Heart left ventricle (tissue), 16 donors: ENCODE measurements at regions not wholly inside any gene's neighbourhood (a gene's known extent, or its start where the extent isn't known, plus 50 kb on each side); places are given as distances from the start of the nearest gene placed in this dataset.

Source experiments
- ATAC-seq, 4 donors: fragments of 200-7000 bp; cut with Tn5 transposase; one replicate each; pipeline ENCODE4 v1.9.1; 2020 to 2022; ENCODE audit warnings: moderate library complexity in 4 of 4, mild to moderate bottlenecking in 3 of 4, moderate number of reproducible peaks in 1 of 4
- DNase-seq, 5 donors: peaks; one replicate each; pipeline ENCODE4 v3.0.0-alpha.2; 2020
- H3K27ac ChIP-seq, 12 donors: fragments of 200-600 bp; sonication (generic) in 4 of 12; one replicate each; pipeline versions ENCODE4 v1.5.0 to v1.8.0; 2016 to 2022; ENCODE audit warnings: mild to moderate bottlenecking in 2 of 12
- H3K27me3 ChIP-seq, 9 donors: fragments of 200-600 bp; sonication (generic) in 2 of 9; one replicate each; pipeline versions ENCODE4 v1.5.1 to v1.8.0; 2016 to 2022; ENCODE audit warnings: mild to moderate bottlenecking in 3 of 9
- H3K36me3 ChIP-seq, 9 donors: fragments of 200-600 bp; sonication (generic) in 2 of 9; one replicate each; pipeline versions ENCODE4 v1.5.0 to v1.8.0; 2018 to 2022; ENCODE audit warnings: mild to moderate bottlenecking in 2 of 9
- H3K4me1 ChIP-seq, 12 donors: fragments of 200-600 bp; sonication (generic) in 4 of 12; one replicate each; pipeline versions ENCODE4 v1.5.0 to v1.8.0; 2016 to 2022; ENCODE audit warnings: mild to moderate bottlenecking in 3 of 12
- H3K4me3 ChIP-seq, 12 donors: fragments of 200-600 bp; sonication (generic) in 4 of 12; one replicate each; pipeline versions ENCODE4 v1.5.0 to v1.8.0; 2017 to 2022; ENCODE audit warnings: mild to moderate bottlenecking in 9 of 12, moderate library complexity in 4 of 12
- H3K9me3 ChIP-seq, 12 donors: fragments of 200-600 bp; sonication (generic) in 4 of 12; one replicate each; pipeline versions ENCODE4 v1.5.0 to v1.8.0; 2016 to 2022; ENCODE audit warnings: mild to moderate bottlenecking in 1 of 12
- CTCF ChIP-seq, 12 donors: fragments of 200-600 bp; sonication (generic) in 4 of 12; IDR thresholded peaks; one replicate each; pipeline versions ENCODE4 v1.5.0 to v1.8.0; 2018 to 2022; ENCODE audit warnings: antibody characterized with exemption in 12 of 12, mild to moderate bottlenecking in 5 of 12
- POLR2A ChIP-seq, 2 donors: fragments of 450-650 bp; IDR thresholded peaks; one replicate each; pipeline ENCODE4 v1.6.1; 2017; ENCODE audit warnings: antibody characterized with exemption in 2 of 2, mild to moderate bottlenecking in 2 of 2, moderate library complexity in 2 of 2
- WGBS, 4 donors: extraction: QIAGEN DNeasy Blood & Tissue Kit in 2 of 4; methylation state at CpG; one replicate each; pipeline versions ENCODE4 v1.1.5 to v1.1.7; 2013 to 2018; 5-methylcytosine and 5-hydroxymethylcytosine counted together
- intact Hi-C, 10 donors: fragments of 100-400 bp; cut with DNase I; formaldehyde crosslinking; loops; one replicate each; pipeline versions ENCODE4 v1.11.1 to v1.14.2; 2022
- donor health status: ischemic (EF 13 %, LVEDD 7.1; RV severe dilation, severe dysfunction).
- donor health status: healthy with polysubstance abuse.
- donor health status: DM: no; HTN: yes; CAD: no.
- donor health status: DM: no; HTN: no; CAD: no.
- donor health status: ischemic (EF 25% LVEDD 6.9; RV normal size, moderate dysfunction).
- donor health status: ischemic (EF 25% LVEDD 5.7; RV mildly dilated, moderate dysfunction).
- donor health status: healthy.
- donor health status: DM: yes; HTN: yes; CAD: no.
- donor health status: ischemic (EF 35%, LVEDD 5.7; RV mildly dilated, moderate dysfunction).
- donor health status: nonischemic (EF 11% LVEDD 7.7; RV severe dilation, severe dysfunction).
- donor health status: DM: yes; HTN: yes; CAD: no.
- donor health status: PGD.
- donor health status: ischemic (EF 29% LVEDD 5.4; RV normal size, mild dysfunction).
- donor health status: nonischemic (EF 23%, LVEDD 6.1; RV moderate dilation, normal function).

- no peak for DNase-seq
- Histone ChIP-seq H3K27me3 (peaks cover 0 to 4% (median 0%) of the 10 kb centered on the region in 9 donors), H3K27ac (no peak overlapping the region), H3K4me1 (no peaks in the 10 kb centered on the region), H3K4me3 (no peak overlapping the region), H3K36me3 (no peaks in the 10 kb centered on the region), H3K9me3 (no peaks in the 10 kb centered on the region)
- WGBS, 4 donors, result 67 to 76% (median 71%) methylated on average over 2 of the region's 2 CpGs
- ATAC-seq, result no peak
- intact Hi-C loops, result no loop called here
- no peak for TF ChIP-seq POLR2A (IDR thresholded peaks at IDR 0.05)
- TF ChIP-seq CTCF (IDR thresholded peaks at IDR 0.05), result no peak
Measured at GRCh38 chr6:104477569-104477968, 382.1 kb downstream of the HACE1 start.

GRCh38 chr6:104473021-104473429, 386.7 kb downstream of the HACE1 start:
- ATAC-seq, result no peak

GRCh38 chr6:104472021-104472901, 387.5 kb downstream of the HACE1 start:
- no peak overlapping the region for H3K27ac ChIP-seq
- WGBS, 4 donors, result 59 to 73% (median 66%) methylated on average over 9 of the region's 9 CpGs
- H3K4me3 ChIP-seq, result no peak overlapping the region
- H3K27me3 ChIP-seq, result no peaks in the 10 kb centered on the region
- no peaks in the 10 kb centered on the region for H3K36me3 ChIP-seq
- H3K9me3 ChIP-seq, result no peaks in the 10 kb centered on the region
- ATAC-seq (no peak), DNase-seq (no peak)
- TF ChIP-seq POLR2A (IDR thresholded peaks at IDR 0.05) (no peak), CTCF (IDR thresholded peaks at IDR 0.05) (no peak)
- H3K4me1 ChIP-seq, result no peaks in the 10 kb centered on the region
- intact Hi-C loops, result no loop called here

More at GRCh38 chr6:104473021-104473429, 386.7 kb downstream of the HACE1 start:
- intact Hi-C loops, result no loop called here
- Histone ChIP-seq H3K4me1 (no peaks in the 10 kb centered on the region), H3K27me3 (no peaks in the 10 kb centered on the region), H3K36me3 (no peaks in the 10 kb centered on the region), H3K4me3 (no peak overlapping the region), H3K27ac (no peak overlapping the region), H3K9me3 (no peaks in the 10 kb centered on the region)
- WGBS, 4 donors, result 31 to 52% (median 43%) methylated on average over 4 of the region's 4 CpGs
- no peak for DNase-seq
- TF ChIP-seq POLR2A (IDR thresholded peaks at IDR 0.05) (no peak), CTCF (IDR thresholded peaks at IDR 0.05) (no peak)

- intact Hi-C loops, result no loop called here
- Histone ChIP-seq H3K36me3 (no peaks in the 10 kb centered on the region), H3K27me3 (no peaks in the 10 kb centered on the region), H3K27ac (no peak overlapping the region), H3K4me3 (no peak overlapping the region), H3K4me1 (no peaks in the 10 kb centered on the region), H3K9me3 (no peaks in the 10 kb centered on the region)
- no peak for TF ChIP-seq CTCF (IDR thresholded peaks at IDR 0.05)
- no peak for DNase-seq
- ATAC-seq, result no peak
Measured at GRCh38 chr6:104466306-104466705, 393.4 kb downstream of the HACE1 start.
